C1 segment of cervical spinal cord (tissue), 14 donors: ENCODE measurements at regions not wholly inside any gene's neighbourhood (a gene's known extent, or its start where the extent isn't known, plus 50 kb on each side); places are given as distances from the start of the nearest gene placed in this dataset.
A peak's percentile ranks its signal among the peaks of the same experiment; 100 is the strongest.

Experiments
- DNase-seq, 14 donors: peaks; one replicate each; lab custom pipeline; 2025; lab: John Stamatoyannopoulos, UW

GRCh38 chr1:213934649-213935048, 53.1 kb upstream of the PROX1 start:
- DNase-seq = peak in 1 of 14 donors; percentile 83

- DNase-seq = no peak
Measured at GRCh38 chr1:213936571-213936970, 51.2 kb upstream of the PROX1 start.
